GM12878 (cell line): ENCODE measurements at regions not wholly inside any gene's neighbourhood (a gene's known extent, or its start where the extent isn't known, plus 50 kb on each side); places are given as distances from the start of the nearest gene placed in this dataset.

Source experiments
- ATAC-seq: fragments of 200-7000 bp; cut with Tn5 transposase; 3 replicates; pipeline ENCODE4 v1.9.1; 2020; ENCODE audit warnings: mild to moderate bottlenecking, moderate library complexity
- BruUV-seq: library from RNA; stranded (reverse); fragments of 400-500 nt; replicated peaks from 2 replicates; lab custom pipeline; 2021; lab: Mats Ljungman, UMichigan
- CTCF ChIA-PET: fragments of 300-600 bp; sonication (Branson Sonifier 250); formaldehyde crosslinking; extraction: SDS; loops from one replicate; lab custom pipeline; 2021; ENCODE audit warnings: inconsistent platforms; lab: Yijun Ruan, JAX
- POLR2A ChIA-PET: fragments of 350-600 bp; formaldehyde crosslinking; extraction: SDS; loops from one replicate; lab custom pipeline; 2021; ENCODE audit warnings: inconsistent platforms; lab: Charles Lee
- RAD21 ChIA-PET: fragments of 300-600 bp; sonication (Branson Sonifier 250); formaldehyde crosslinking; loops from one replicate; lab custom pipeline; 2023; ENCODE audit warnings: antibody characterized with exemption; ENCODE audit not compliant: unreplicated experiment; lab: Charles Lee
- SMC1A ChIA-PET: fragments of 300-600 bp; sonication (Branson Sonifier 250); formaldehyde crosslinking; loops from one replicate; lab custom pipeline; 2023; ENCODE audit not compliant: unreplicated experiment, uncharacterized antibody; lab: Charles Lee
- DNase-seq: peaks from one replicate; pipeline ENCODE4 v3.0.0-alpha.2; 2011; ENCODE audit warnings: low read depth, low spot score
- FAIRE-seq: peaks from 3 replicates; lab custom pipeline; 2011; peaks lifted over from hg19 to GRCh38; lab: Jason Lieb, UNC
- H2AFZ ChIP-seq: 2 replicates; pipeline ENCODE4 v1.6.0; 2011; ENCODE audit warnings: low read depth, low read length, control low read depth; ENCODE audit not compliant: control insufficient read depth
- H3K27ac ChIP-seq: 2 replicates; pipeline ENCODE4 v1.5.1; 2011; ENCODE audit warnings: control low read depth; ENCODE audit not compliant: control insufficient read depth, insufficient read depth
- H3K27me3 ChIP-seq, 2 experiments: replicated peaks in 1 of 2; 2 replicates each; pipeline versions ENCODE4 v1.6.0 to v1.6.1; 2011; ENCODE audit warnings: low read length in 1 of 2; ENCODE audit not compliant: control insufficient read depth in 2 of 2, insufficient read depth in 2 of 2
- H3K36me3 ChIP-seq, 2 experiments: 2 replicates each; pipeline ENCODE4 v1.5.1; 2011; ENCODE audit warnings: low read length in 1 of 2; ENCODE audit not compliant: control insufficient read depth in 2 of 2, insufficient read depth in 2 of 2
- H3K4me1 ChIP-seq: 2 replicates; pipeline ENCODE4 v1.6.1; 2011; ENCODE audit warnings: mild to moderate bottlenecking, low read length, moderate library complexity, mixed read lengths; ENCODE audit not compliant: control insufficient read depth, insufficient read depth
- H3K4me2 ChIP-seq: 2 replicates; pipeline ENCODE4 v1.6.0; 2011; ENCODE audit warnings: control low read depth; ENCODE audit not compliant: control insufficient read depth, insufficient read depth
- H3K4me3 ChIP-seq: fragments of 200-600 bp; sonication (generic); 2 replicates; pipeline ENCODE4 v1.5.1; 2016
- H3K79me2 ChIP-seq: 2 replicates; pipeline ENCODE4 v1.6.0; 2011; ENCODE audit warnings: low read length; ENCODE audit not compliant: control insufficient read depth, insufficient read depth
- H3K9ac ChIP-seq: 2 replicates; pipeline ENCODE4 v1.8.0; 2011; ENCODE audit warnings: low read length, control low read depth, mixed read lengths; ENCODE audit not compliant: control insufficient read depth, insufficient read depth
- H3K9me3 ChIP-seq: replicated peaks from 3 replicates; pipeline ENCODE4 v1.5.1; 2011; ENCODE audit warnings: mild to moderate bottlenecking, low read length; ENCODE audit not compliant: control insufficient read depth, insufficient read depth
- H4K20me1 ChIP-seq: 2 replicates; pipeline ENCODE4 v1.6.0; 2011; ENCODE audit not compliant: control insufficient read depth, insufficient read depth
- BRCA1 ChIP-seq: IDR thresholded peaks from 2 replicates; pipeline ENCODE4 v1.6.1; 2011; ENCODE audit warnings: low read depth, low read length, improper control_type of control experiment
- CHD4 ChIP-seq: fragments of 200-600 bp; sonication (generic); IDR thresholded peaks from 2 replicates; pipeline ENCODE4 v1.6.1; 2016; ENCODE audit warnings: mild to moderate bottlenecking
- E2F8 ChIP-seq: fragments of 450-650 bp; IDR thresholded peaks from 2 replicates; pipeline ENCODE4 v1.6.1; 2018; ENCODE audit warnings: mild to moderate bottlenecking, low read depth, moderate library complexity; ENCODE audit not compliant: partially characterized antibody
- ESRRA ChIP-seq: IDR thresholded peaks from 2 replicates; pipeline ENCODE4 v1.6.1; 2012; ENCODE audit warnings: mild to moderate bottlenecking, low read length, improper control_type of control experiment
- MTA2 ChIP-seq: fragments of 450-650 bp; IDR thresholded peaks from 2 replicates; pipeline ENCODE4 v1.6.1; 2016; ENCODE audit warnings: low read depth, mild to moderate bottlenecking, moderate library complexity
- MXI1 ChIP-seq: fragments of 150-350 bp; IDR thresholded peaks from 2 replicates; pipeline ENCODE4 v1.6.1; 2011; ENCODE audit warnings: low read depth, mild to moderate bottlenecking, inconsistent platforms, low read length, improper control_type of control experiment
- SREBF1 ChIP-seq: IDR thresholded peaks from 2 replicates; pipeline ENCODE4 v1.6.1; 2012; ENCODE audit warnings: mild to moderate bottlenecking, low read length
- WGBS: methylation state at CpG from one replicate; pipeline ENCODE4 v1.1.6; 2016; ENCODE audit warnings: low lambda C conversion rate; ENCODE audit not compliant: insufficient replicate concordance, insufficient coverage; ENCODE audit errors: missing lambda C conversion rate; 5-methylcytosine and 5-hydroxymethylcytosine counted together
- in situ Hi-C: fragments of 300-500 bp; cut with MboI; formaldehyde crosslinking; loops from 9 replicates; pipeline ENCODE4 v1.14.3; 2018; ENCODE audit warnings: mixed read lengths
- intact Hi-C: fragments of 100-400 bp; cut with micrococcal nuclease; formaldehyde crosslinking; loops from one replicate; pipeline ENCODE4 v1.14.2; 2022; ENCODE audit not compliant: unreplicated experiment
- TF ChIP-seq, protein P1 (sequence below): fragments of 450-650 bp; IDR thresholded peaks from 2 replicates; pipeline ENCODE4 v1.6.1; 2017; ENCODE audit warnings: mild to moderate bottlenecking
- TF ChIP-seq, protein P2 (sequence below): IDR thresholded peaks from 2 replicates; pipeline ENCODE4 v1.6.1; 2012; ENCODE audit warnings: low read depth, low read length, improper control_type of control experiment

GRCh38 chrX:120794525-120794975 is 81.1 kb downstream of the CT47B1 start:
- no peak overlapping the region for H2AFZ ChIP-seq
- H3K79me2 ChIP-seq, result no peaks in the 10 kb centered on the region
- ChIA-PET SMC1A (interaction anchor here (1.4 kb wide), 1 partner anchor 782 kb away, joined by 3 read pairs; no protein-coding TSS in a partner anchor), POLR2A (no interaction called here), RAD21 (no interaction called here), CTCF (interaction anchor here (0.9 kb wide), 1 partner anchor 10 kb away, joined by 3 read pairs; no protein-coding TSS in a partner anchor)
- TF ChIP-seq E2F8, result no peak
- TF ChIP-seq ESRRA, result no peak
- 16% methylated on average over 2 of the region's 2 CpGs for WGBS
- no peaks in the 10 kb centered on the region for H3K9me3 ChIP-seq
- no peaks in the 10 kb centered on the region for H3K27me3 ChIP-seq
- H3K4me1 ChIP-seq, result no peaks in the 10 kb centered on the region
- ATAC-seq (no peak), FAIRE-seq (no peak), DNase-seq (no peak)
- no peak overlapping the region for H3K9ac ChIP-seq
- H3K27ac ChIP-seq, result no peak overlapping the region
- H4K20me1 ChIP-seq, result no peaks in the 10 kb centered on the region
- H3K36me3 ChIP-seq, result no peaks in the 10 kb centered on the region
- BruUV-seq, result no TSS peak
- in situ Hi-C loops, result loop anchor here (5.0 kb wide), 1 partner anchor 783 kb away; no protein-coding TSS in a partner anchor
- no peak overlapping the region for H3K4me3 ChIP-seq
- no peak overlapping the region for H3K4me2 ChIP-seq
- intact Hi-C loops, result no loop called here

- no peaks in the 10 kb centered on the region for H3K27me3 ChIP-seq
- H3K4me2 ChIP-seq, result no peak overlapping the region
- RAD21 ChIA-PET, result no interaction called here
- no peaks in the 10 kb centered on the region for H3K79me2 ChIP-seq
- CTCF ChIA-PET, result no interaction called here
- no peaks in the 10 kb centered on the region for H4K20me1 ChIP-seq
- H2AFZ ChIP-seq, result no peak overlapping the region
- in situ Hi-C loops, result loop anchor here (5.0 kb wide), 1 partner anchor 784 kb away; no protein-coding TSS in a partner anchor
- H3K9ac ChIP-seq, result no peak overlapping the region
- no peak overlapping the region for H3K4me3 ChIP-seq
- H3K27ac ChIP-seq, result no peak overlapping the region
- BruUV-seq, result no TSS peak
- POLR2A ChIA-PET, result no interaction called here
- no peak for ATAC-seq
- no peak for DNase-seq
- H3K4me1 ChIP-seq, result no peaks in the 10 kb centered on the region
- SMC1A ChIA-PET, result interaction anchor here (1.4 kb wide), 1 partner anchor 783 kb away, joined by 3 read pairs; no protein-coding TSS in a partner anchor
- intact Hi-C loops, result no loop called here
- no peaks in the 10 kb centered on the region for H3K9me3 ChIP-seq
- no peaks in the 10 kb centered on the region for H3K36me3 ChIP-seq
- TF ChIP-seq, protein P1, sequence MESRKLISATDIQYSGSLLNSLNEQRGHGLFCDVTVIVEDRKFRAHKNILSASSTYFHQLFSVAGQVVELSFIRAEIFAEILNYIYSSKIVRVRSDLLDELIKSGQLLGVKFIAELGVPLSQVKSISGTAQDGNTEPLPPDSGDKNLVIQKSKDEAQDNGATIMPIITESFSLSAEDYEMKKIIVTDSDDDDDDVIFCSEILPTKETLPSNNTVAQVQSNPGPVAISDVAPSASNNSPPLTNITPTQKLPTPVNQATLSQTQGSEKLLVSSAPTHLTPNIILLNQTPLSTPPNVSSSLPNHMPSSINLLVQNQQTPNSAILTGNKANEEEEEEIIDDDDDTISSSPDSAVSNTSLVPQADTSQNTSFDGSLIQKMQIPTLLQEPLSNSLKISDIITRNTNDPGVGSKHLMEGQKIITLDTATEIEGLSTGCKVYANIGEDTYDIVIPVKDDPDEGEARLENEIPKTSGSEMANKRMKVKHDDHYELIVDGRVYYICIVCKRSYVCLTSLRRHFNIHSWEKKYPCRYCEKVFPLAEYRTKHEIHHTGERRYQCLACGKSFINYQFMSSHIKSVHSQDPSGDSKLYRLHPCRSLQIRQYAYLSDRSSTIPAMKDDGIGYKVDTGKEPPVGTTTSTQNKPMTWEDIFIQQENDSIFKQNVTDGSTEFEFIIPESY, result no peak
- TF ChIP-seq, protein P2, sequence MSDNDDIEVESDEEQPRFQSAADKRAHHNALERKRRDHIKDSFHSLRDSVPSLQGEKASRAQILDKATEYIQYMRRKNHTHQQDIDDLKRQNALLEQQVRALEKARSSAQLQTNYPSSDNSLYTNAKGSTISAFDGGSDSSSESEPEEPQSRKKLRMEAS, result no peak
- TF ChIP-seq SREBF1 (no peak), BRCA1 (no peak), CHD4 (no peak), MXI1 (no peak), MTA2 (no peak)
- no peak for FAIRE-seq
Observed at GRCh38 chrX:120793098-120793497, 82.6 kb downstream of the CT47B1 start.
